ENCODE measurements at regions not wholly inside any gene's neighbourhood (a gene's known extent, or its start where the extent isn't known, plus 50 kb on each side); places are given as distances from the start of the nearest gene placed in this dataset.

DNA sequence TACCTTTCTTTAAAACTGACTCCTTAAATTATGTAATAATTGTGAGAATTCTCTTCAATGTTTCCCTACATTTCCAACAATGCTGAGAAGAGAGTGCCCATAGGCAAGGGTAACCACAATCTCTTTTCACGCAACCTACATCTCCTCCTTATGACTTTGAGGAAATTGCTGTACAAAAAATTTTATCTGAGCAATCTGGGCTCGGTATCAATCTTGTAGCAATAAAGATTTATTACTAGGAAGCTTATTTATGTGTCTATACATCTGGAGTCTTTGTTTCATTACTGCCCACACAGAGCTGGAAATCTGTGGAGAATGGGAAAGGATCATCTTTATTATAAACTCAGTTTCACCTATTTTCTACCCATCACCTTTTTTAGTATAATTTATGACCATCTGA, 913.8 kb upstream of the SORCS1 start:
- TF ChIP-seq, protein P1, sequence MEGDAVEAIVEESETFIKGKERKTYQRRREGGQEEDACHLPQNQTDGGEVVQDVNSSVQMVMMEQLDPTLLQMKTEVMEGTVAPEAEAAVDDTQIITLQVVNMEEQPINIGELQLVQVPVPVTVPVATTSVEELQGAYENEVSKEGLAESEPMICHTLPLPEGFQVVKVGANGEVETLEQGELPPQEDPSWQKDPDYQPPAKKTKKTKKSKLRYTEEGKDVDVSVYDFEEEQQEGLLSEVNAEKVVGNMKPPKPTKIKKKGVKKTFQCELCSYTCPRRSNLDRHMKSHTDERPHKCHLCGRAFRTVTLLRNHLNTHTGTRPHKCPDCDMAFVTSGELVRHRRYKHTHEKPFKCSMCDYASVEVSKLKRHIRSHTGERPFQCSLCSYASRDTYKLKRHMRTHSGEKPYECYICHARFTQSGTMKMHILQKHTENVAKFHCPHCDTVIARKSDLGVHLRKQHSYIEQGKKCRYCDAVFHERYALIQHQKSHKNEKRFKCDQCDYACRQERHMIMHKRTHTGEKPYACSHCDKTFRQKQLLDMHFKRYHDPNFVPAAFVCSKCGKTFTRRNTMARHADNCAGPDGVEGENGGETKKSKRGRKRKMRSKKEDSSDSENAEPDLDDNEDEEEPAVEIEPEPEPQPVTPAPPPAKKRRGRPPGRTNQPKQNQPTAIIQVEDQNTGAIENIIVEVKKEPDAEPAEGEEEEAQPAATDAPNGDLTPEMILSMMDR (IDR thresholded peaks at IDR 0.05 in 8 of 11, conservative IDR thresholded peaks at IDR 0.05 in 3 of 11): no peak
- no peak for TF ChIP-seq POLR2AphosphoS5 (IDR thresholded peaks at IDR 0.05)

Data from spleen (tissue), 7 donors.